Prostate gland (tissue), 2 donors: ENCODE measurements at regions not wholly inside any gene's neighbourhood (a gene's known extent, or its start where the extent isn't known, plus 50 kb on each side); places are given as distances from the start of the nearest gene placed in this dataset.

Experiments used
- DNase-seq: peaks from one replicate; pipeline ENCODE4 v3.0.0-alpha.2; 2019; ENCODE audit warnings: low spot score
- H3K27ac ChIP-seq, 2 donors: fragments of 200-600 bp; sonication (generic); 2 replicates each; pipeline ENCODE4 v1.5.1; 2017 to 2019
- H3K27me3 ChIP-seq: fragments of 200-600 bp; sonication (generic); replicated peaks from 2 replicates; pipeline ENCODE4 v1.5.1; 2019; ENCODE audit not compliant: insufficient read depth
- H3K36me3 ChIP-seq, 2 donors: fragments of 200-600 bp; sonication (generic); 1 replicate in 1 of 2; 2 replicates in 1 of 2; pipeline versions ENCODE4 v1.5.1 to v1.8.1; 2017 to 2019
- H3K4me1 ChIP-seq: fragments of 200-600 bp; sonication (generic); replicated peaks from 2 replicates; pipeline ENCODE4 v1.5.1; 2019
- H3K4me3 ChIP-seq, 2 donors: fragments of 200-600 bp; sonication (generic); 2 replicates each; pipeline ENCODE4 v1.5.1; 2017 to 2019
- H3K9me3 ChIP-seq: fragments of 200-600 bp; sonication (generic); 2 replicates; pipeline ENCODE4 v1.5.1; 2017
- CTCF ChIP-seq, 4 experiments: fragments of 200-600 bp in 2 of 4; fragments of 450-650 bp in 2 of 4; sonication (generic) in 2 of 4; IDR thresholded peaks; 1 replicate in 3 of 4; 2 replicates in 1 of 4; pipeline ENCODE4 v1.5.1; 2016 to 2019; ENCODE audit warnings: antibody characterized with exemption in 4 of 4, mild to moderate bottlenecking in 2 of 4, moderate library complexity in 2 of 4
- POLR2A ChIP-seq: fragments of 450-650 bp; IDR thresholded peaks from one replicate; pipeline ENCODE4 v1.6.1; 2016; ENCODE audit warnings: antibody characterized with exemption, mild to moderate bottlenecking
- POLR2AphosphoS5 ChIP-seq: sonication (generic); formaldehyde crosslinking; IDR thresholded peaks from one replicate; pipeline ENCODE4 v1.6.1; 2017; ENCODE audit warnings: antibody characterized with exemption
- WGBS: methylation state at CpG from one replicate; pipeline ENCODE4 v1.1.5; 2018; 5-methylcytosine and 5-hydroxymethylcytosine counted together
- intact Hi-C: fragments of 100-400 bp; cut with DNase I; formaldehyde crosslinking; loops from one replicate; pipeline ENCODE4 v1.14.2; 2022

- Histone ChIP-seq H3K4me1 (no peaks in the 10 kb centered on the region), H3K27me3 (no peaks in the 10 kb centered on the region), H3K27ac (no peak overlapping the region), H3K9me3 (no peaks in the 10 kb centered on the region), H3K36me3 (no peaks in the 10 kb centered on the region), H3K4me3 (no peak overlapping the region)
- WGBS: 3% methylated on average over 16 of the region's 16 CpGs
- intact Hi-C loops: no loop called here
- TF ChIP-seq CTCF (IDR thresholded peaks at IDR 0.05) (no peak), POLR2A (no peak), POLR2AphosphoS5 (no peak)
- DNase-seq: no peak
Measured at GRCh38 chr18:72692086-72692485, 147.9 kb upstream of the CBLN2 start.

GRCh38 chr18:72687736-72688135 is 143.6 kb upstream of the CBLN2 start:
- WGBS: 44% methylated on average over 4 of the region's 4 CpGs
- H3K9me3 ChIP-seq: no peaks in the 10 kb centered on the region
- no peak overlapping the region for H3K27ac ChIP-seq
- no peak for DNase-seq
- H3K36me3 ChIP-seq: no peaks in the 10 kb centered on the region
- H3K4me1 ChIP-seq: no peaks in the 10 kb centered on the region
- no peak for TF ChIP-seq CTCF (IDR thresholded peaks at IDR 0.05)
- no peak for TF ChIP-seq POLR2A
- TF ChIP-seq POLR2AphosphoS5: no peak
- no peak overlapping the region for H3K4me3 ChIP-seq
- intact Hi-C loops: no loop called here
- H3K27me3 ChIP-seq: no peaks in the 10 kb centered on the region

GRCh38 chr18:72675394-72675793 is 131.3 kb upstream of the CBLN2 start:
- Histone ChIP-seq H3K9me3 (no peaks in the 10 kb centered on the region), H3K4me3 (no peak overlapping the region), H3K27me3 (no peaks in the 10 kb centered on the region), H3K4me1 (no peaks in the 10 kb centered on the region), H3K27ac (no peak overlapping the region), H3K36me3 (no peaks in the 10 kb centered on the region)
- no peak for DNase-seq
- 84% methylated on average over 10 of the region's 10 CpGs for WGBS
- TF ChIP-seq POLR2AphosphoS5: no peak
- no peak for TF ChIP-seq POLR2A
- TF ChIP-seq CTCF (IDR thresholded peaks at IDR 0.05): no peak
- intact Hi-C loops: no loop called here

- 83% methylated on average over 7 of the region's 7 CpGs for WGBS
- DNase-seq: no peak
- Histone ChIP-seq H3K36me3 (no peaks in the 10 kb centered on the region), H3K4me3 (no peak overlapping the region), H3K27ac (no peak overlapping the region), H3K4me1 (no peaks in the 10 kb centered on the region), H3K9me3 (no peaks in the 10 kb centered on the region), H3K27me3 (no peaks in the 10 kb centered on the region)
- TF ChIP-seq POLR2A (no peak), CTCF (IDR thresholded peaks at IDR 0.05) (no peak), POLR2AphosphoS5 (no peak)
- intact Hi-C loops: no loop called here
Measured at GRCh38 chr18:72674710-72675109, 130.6 kb upstream of the CBLN2 start.

- Histone ChIP-seq H3K4me3 (no peak overlapping the region), H3K27ac (no peak overlapping the region), H3K4me1 (no peaks in the 10 kb centered on the region), H3K9me3 (no peaks in the 10 kb centered on the region), H3K27me3 (no peaks in the 10 kb centered on the region), H3K36me3 (no peaks in the 10 kb centered on the region)
- intact Hi-C loops: no loop called here
- no peak for DNase-seq
- 62% methylated on average over 5 of the region's 5 CpGs for WGBS
- TF ChIP-seq POLR2A (no peak), POLR2AphosphoS5 (no peak), CTCF (IDR thresholded peaks at IDR 0.05) (no peak)
Measured at GRCh38 chr18:72673242-72673641, 129.1 kb upstream of the CBLN2 start.
